Effector memory CD8-positive, alpha-beta T cell (primary cell): ENCODE measurements at regions not wholly inside any gene's neighbourhood (a gene's known extent, or its start where the extent isn't known, plus 50 kb on each side); places are given as distances from the start of the nearest gene placed in this dataset.

Experiments used
- ATAC-seq: fragments of 150-1000 bp; cut with Tn5 transposase; replicated peaks from 2 replicates; pipeline ENCODE4 v1.10.0; 2021; ENCODE audit warnings: mild to moderate bottlenecking, moderate library complexity
- DNase-seq, 3 experiments: peaks; one replicate each; pipeline ENCODE4 v3.0.0; 2021
- H3K27ac Mint-ChIP-seq, 2 donors: one replicate each; pipeline ENCODE4 v1.8.0; 2022; ENCODE audit warnings: mild to moderate bottlenecking in 2 of 2, mixed read lengths in 2 of 2, moderate library complexity in 2 of 2
- H3K27me3 Mint-ChIP-seq, 2 donors: one replicate each; pipeline ENCODE4 v1.8.0; 2022; ENCODE audit warnings: mixed read lengths in 2 of 2
- H3K36me3 Mint-ChIP-seq: one replicate; pipeline ENCODE4 v1.8.0; 2022; ENCODE audit warnings: mild to moderate bottlenecking, moderate library complexity, mixed read lengths; ENCODE audit not compliant: insufficient read depth
- H3K4me1 Mint-ChIP-seq, 2 donors: one replicate each; pipeline ENCODE4 v1.8.0; 2022; ENCODE audit warnings: low read depth in 2 of 2, mixed read lengths in 2 of 2
- H3K4me3 Mint-ChIP-seq, 2 donors: one replicate each; pipeline ENCODE4 v1.8.0; 2022; ENCODE audit warnings: mild to moderate bottlenecking in 2 of 2, mixed read lengths in 2 of 2, moderate library complexity in 2 of 2
- H3K9me3 Mint-ChIP-seq, 2 donors: one replicate each; pipeline ENCODE4 v1.8.0; 2022; ENCODE audit warnings: mixed read lengths in 2 of 2

GRCh38 chr17:73896966-73897365 is 252.7 kb upstream of the SDK2 start:
- no peak for ATAC-seq
- peaks cover 6 to 7% of the 10 kb centered on the region in 2 donors for H3K4me1 Mint-ChIP-seq
- H3K9me3 Mint-ChIP-seq: no peaks in the 10 kb centered on the region
- H3K4me3 Mint-ChIP-seq: no peak overlapping the region
- no peak overlapping the region for H3K27ac Mint-ChIP-seq
- H3K27me3 Mint-ChIP-seq: peaks cover 43 to 55% of the 10 kb centered on the region in 2 donors
- H3K36me3 Mint-ChIP-seq: no peaks in the 10 kb centered on the region
- DNase-seq: no peak

GRCh38 chr17:73899839-73900238 is 255.6 kb upstream of the SDK2 start:
- H3K27me3 Mint-ChIP-seq: peaks cover 55 to 72% of the 10 kb centered on the region in 2 donors
- no peak overlapping the region for H3K27ac Mint-ChIP-seq
- DNase-seq: no peak
- peaks cover 7 to 12% of the 10 kb centered on the region in 2 donors for H3K4me1 Mint-ChIP-seq
- ATAC-seq: no peak
- H3K36me3 Mint-ChIP-seq: no peaks in the 10 kb centered on the region
- no peak overlapping the region for H3K4me3 Mint-ChIP-seq
- no peaks in the 10 kb centered on the region for H3K9me3 Mint-ChIP-seq

GRCh38 chr17:73900516-73900915 is 256.3 kb upstream of the SDK2 start:
- H3K36me3 Mint-ChIP-seq: no peaks in the 10 kb centered on the region
- no peak for ATAC-seq
- no peaks in the 10 kb centered on the region for H3K9me3 Mint-ChIP-seq

GRCh38 chr17:73901249-73901648 is 257.0 kb upstream of the SDK2 start:
- Mint-ChIP-seq H3K4me3 (peak overlapping the region in 1 of 2 donors; percentile 81), H3K36me3 (peaks cover 4% of the 10 kb centered on the region), H3K27me3 (peaks cover 55 to 66% of the 10 kb centered on the region in 2 donors), H3K9me3 (no peaks in the 10 kb centered on the region), H3K27ac (no peak overlapping the region), H3K4me1 (peaks cover 7 to 12% of the 10 kb centered on the region in 2 donors)
- ATAC-seq (no peak), DNase-seq (no peak)

More at GRCh38 chr17:73900516-73900915, 256.3 kb upstream of the SDK2 start:
- H3K4me3 Mint-ChIP-seq: no peak overlapping the region
- peaks cover 7 to 12% of the 10 kb centered on the region in 2 donors for H3K4me1 Mint-ChIP-seq
- H3K27ac Mint-ChIP-seq: no peak overlapping the region
- peaks cover 50 to 66% of the 10 kb centered on the region in 2 donors for H3K27me3 Mint-ChIP-seq
- DNase-seq: no peak

- ATAC-seq (peak; percentile 37), DNase-seq (no peak)
- H3K4me1 Mint-ChIP-seq: peaks cover 7 to 12% of the 10 kb centered on the region in 2 donors
- H3K36me3 Mint-ChIP-seq: peaks cover 4% of the 10 kb centered on the region
- no peaks in the 10 kb centered on the region for H3K9me3 Mint-ChIP-seq
- peak overlapping the region; percentile 74 to 81 for H3K4me3 Mint-ChIP-seq
- peak overlapping the region in 1 of 2 donors; percentile 75 for H3K27ac Mint-ChIP-seq
- H3K27me3 Mint-ChIP-seq: peaks cover 60 to 69% of the 10 kb centered on the region in 2 donors
Measured at GRCh38 chr17:73901661-73902415, 257.6 kb upstream of the SDK2 start.

- no peak for DNase-seq
- ATAC-seq: no peak
- peak overlapping the region in 1 of 2 donors; percentile 75 for H3K27ac Mint-ChIP-seq
- H3K9me3 Mint-ChIP-seq: no peaks in the 10 kb centered on the region
- H3K27me3 Mint-ChIP-seq: peaks cover 60 to 77% of the 10 kb centered on the region in 2 donors
- peaks cover 4% of the 10 kb centered on the region for H3K36me3 Mint-ChIP-seq
- H3K4me3 Mint-ChIP-seq: peak overlapping the region; percentile 74 to 81
- H3K4me1 Mint-ChIP-seq: peaks cover 7 to 12% of the 10 kb centered on the region in 2 donors
Measured at GRCh38 chr17:73902416-73903181, 258.4 kb upstream of the SDK2 start.

- DNase-seq: no peak
- H3K27ac Mint-ChIP-seq: no peak overlapping the region
- no peak for ATAC-seq
- peaks cover 4% of the 10 kb centered on the region for H3K36me3 Mint-ChIP-seq
- no peak overlapping the region for H3K4me3 Mint-ChIP-seq
- peaks cover 62 to 85% of the 10 kb centered on the region in 2 donors for H3K27me3 Mint-ChIP-seq
- H3K4me1 Mint-ChIP-seq: peaks cover 0 to 3% of the 10 kb centered on the region in 2 donors
- no peaks in the 10 kb centered on the region for H3K9me3 Mint-ChIP-seq
Measured at GRCh38 chr17:73906896-73907870, 262.9 kb upstream of the SDK2 start.

GRCh38 chr17:73909186-73909585 is 264.9 kb upstream of the SDK2 start:
- DNase-seq (no peak), ATAC-seq (no peak)
- Mint-ChIP-seq H3K4me3 (no peak overlapping the region), H3K9me3 (no peaks in the 10 kb centered on the region), H3K36me3 (peaks cover 4% of the 10 kb centered on the region), H3K27ac (no peak overlapping the region), H3K4me1 (no peaks in the 10 kb centered on the region), H3K27me3 (peaks cover 57 to 85% of the 10 kb centered on the region in 2 donors)

- H3K9me3 Mint-ChIP-seq: no peaks in the 10 kb centered on the region
- peaks cover 66 to 95% of the 10 kb centered on the region in 2 donors for H3K27me3 Mint-ChIP-seq
- peaks cover 4% of the 10 kb centered on the region for H3K36me3 Mint-ChIP-seq
- DNase-seq: no peak
- no peak overlapping the region for H3K27ac Mint-ChIP-seq
- no peaks in the 10 kb centered on the region for H3K4me1 Mint-ChIP-seq
- H3K4me3 Mint-ChIP-seq: no peak overlapping the region
- no peak for ATAC-seq
Measured at GRCh38 chr17:73910206-73910605, 266.0 kb upstream of the SDK2 start.

- Mint-ChIP-seq H3K4me3 (no peak overlapping the region), H3K27me3 (peaks cover 67 to 95% of the 10 kb centered on the region in 2 donors)
Measured at GRCh38 chr17:73910821-73911515, 266.7 kb upstream of the SDK2 start.

GRCh38 chr17:73911726-73912372 is 267.6 kb upstream of the SDK2 start:
- no peak overlapping the region for H3K4me3 Mint-ChIP-seq
- peaks cover 63 to 91% of the 10 kb centered on the region in 2 donors for H3K27me3 Mint-ChIP-seq
- no peak for DNase-seq
- no peaks in the 10 kb centered on the region for H3K9me3 Mint-ChIP-seq
- no peak for ATAC-seq
- no peak overlapping the region for H3K27ac Mint-ChIP-seq
- H3K4me1 Mint-ChIP-seq: no peaks in the 10 kb centered on the region
- H3K36me3 Mint-ChIP-seq: no peaks in the 10 kb centered on the region

More at GRCh38 chr17:73910821-73911515, 266.7 kb upstream of the SDK2 start:
- DNase-seq (no peak), ATAC-seq (no peak)
- no peaks in the 10 kb centered on the region for H3K4me1 Mint-ChIP-seq
- H3K9me3 Mint-ChIP-seq: no peaks in the 10 kb centered on the region
- H3K27ac Mint-ChIP-seq: no peak overlapping the region
- H3K36me3 Mint-ChIP-seq: peaks cover 1% of the 10 kb centered on the region

- no peak overlapping the region for H3K27ac Mint-ChIP-seq
- no peaks in the 10 kb centered on the region for H3K9me3 Mint-ChIP-seq
- H3K36me3 Mint-ChIP-seq: no peaks in the 10 kb centered on the region
- ATAC-seq: no peak
- no peaks in the 10 kb centered on the region for H3K4me1 Mint-ChIP-seq
- no peak overlapping the region for H3K4me3 Mint-ChIP-seq
- DNase-seq: no peak
- H3K27me3 Mint-ChIP-seq: peaks cover 66 to 91% of the 10 kb centered on the region in 2 donors
Measured at GRCh38 chr17:73912373-73912746, 268.1 kb upstream of the SDK2 start.
